Keratinocyte (primary cell): ENCODE measurements at regions not wholly inside any gene's neighbourhood (a gene's known extent, or its start where the extent isn't known, plus 50 kb on each side); places are given as distances from the start of the nearest gene placed in this dataset.

Source experiments
- CTCF ChIP-seq, 3 experiments: IDR thresholded peaks in 1 of 3; conservative IDR thresholded peaks in 1 of 3; optimal IDR thresholded peaks in 1 of 3; 2 replicates in 2 of 3; 3 replicates in 1 of 3; pipeline versions ENCODE3 to v1.5.1; 2011; ENCODE audit warnings: low read length in 3 of 3, mild to moderate bottlenecking in 3 of 3, moderate library complexity in 2 of 3, control low read depth in 1 of 3, inconsistent platforms in 1 of 3; ENCODE audit not compliant: insufficient read depth in 2 of 3; ENCODE audit errors: extremely low read depth in 1 of 3
- EZH2 ChIP-seq: IDR thresholded peaks from one replicate; pipeline ENCODE4 v1.6.1; 2012; ENCODE audit warnings: inconsistent platforms, mild to moderate bottlenecking, low read length, moderate library complexity

GRCh38 chr20:24185791-24186190, 197.2 kb upstream of the GGTLC1 start:
- TF ChIP-seq CTCF (optimal IDR thresholded peaks at IDR 0.05 in 1 of 3, IDR thresholded peaks at IDR 0.05 in 1 of 3, conservative IDR thresholded peaks at IDR 0.05 in 1 of 3; ENCODE audit: extremely low read depth in 1 of 3, insufficient read depth in 2 of 3, low read length in 3 of 3): no peak
- no peak for TF ChIP-seq EZH2
